GM18858 (cell line): ENCODE measurements at regions not wholly inside any gene's neighbourhood (a gene's known extent, or its start where the extent isn't known, plus 50 kb on each side); places are given as distances from the start of the nearest gene placed in this dataset.
"Not testable (repeated sequence)": the region's sequence is repeated elsewhere in the genome, so short reads cannot be mapped to it uniquely, and the experiment has no call there.

Experiments
- ATAC-seq: cut with Tn5 transposase; IDR thresholded peaks from one replicate; pipeline ENCODE4 v1.9.1; 2021; ENCODE audit not compliant: unreplicated experiment

GRCh38 chr9:85339338-85339737 lies 402.4 kb downstream of the AGTPBP1 start:
- ATAC-seq: no peak

DNA sequence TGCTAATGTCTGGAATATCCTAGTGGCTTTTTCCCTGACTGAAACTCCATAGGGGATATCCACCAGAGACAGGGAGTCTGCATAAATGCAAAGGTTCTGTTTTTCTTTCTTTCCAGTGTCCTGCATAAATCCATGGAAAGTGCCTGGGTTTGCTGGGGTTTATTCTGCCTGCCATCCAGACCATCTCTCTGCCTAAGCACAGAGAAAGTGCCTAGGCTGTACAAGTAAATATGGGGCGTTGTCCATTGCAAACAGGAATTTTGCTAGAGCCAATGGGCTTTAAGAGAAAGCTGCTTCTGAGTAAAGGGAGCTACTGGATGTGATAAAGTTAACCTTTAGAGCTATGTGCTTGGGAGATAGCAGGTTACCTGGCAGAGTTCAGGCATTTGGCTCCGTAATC lies 407.5 kb downstream of the AGTPBP1 start:
- ATAC-seq: no peak

- ATAC-seq: no peak
These were observed 409.3 kb downstream of the AGTPBP1 start for GRCh38 chr9:85332487-85332886.

GRCh38 chr9:85331626-85332025 lies 410.1 kb downstream of the AGTPBP1 start:
- ATAC-seq: no peak

DNA sequence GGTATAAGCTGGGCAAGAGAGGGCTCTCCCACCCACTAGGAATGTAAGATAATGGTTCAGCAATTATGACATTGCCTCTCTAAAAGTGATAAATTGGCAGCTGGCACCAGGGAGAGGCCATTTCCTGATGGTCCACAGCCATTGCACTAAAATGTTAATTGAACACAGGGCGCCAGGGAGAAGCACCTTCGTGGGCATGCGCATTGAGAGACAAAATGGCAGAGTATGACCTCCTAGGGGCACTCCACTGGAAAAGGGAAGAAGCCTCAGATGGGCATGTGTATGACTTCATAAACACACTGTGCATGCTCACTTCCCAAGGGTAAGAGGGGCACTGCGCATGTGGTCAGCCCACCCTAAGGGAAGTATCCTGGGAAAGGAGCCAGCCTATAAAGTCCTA lies 419.2 kb downstream of the AGTPBP1 start:
- ATAC-seq: no peak

- no peak for ATAC-seq
These were observed 420.2 kb downstream of the AGTPBP1 start for GRCh38 chr9:85321561-85321960.

- ATAC-seq: no peak
These were observed 421.7 kb downstream of the AGTPBP1 start for GRCh38 chr9:85319936-85320656.

DNA sequence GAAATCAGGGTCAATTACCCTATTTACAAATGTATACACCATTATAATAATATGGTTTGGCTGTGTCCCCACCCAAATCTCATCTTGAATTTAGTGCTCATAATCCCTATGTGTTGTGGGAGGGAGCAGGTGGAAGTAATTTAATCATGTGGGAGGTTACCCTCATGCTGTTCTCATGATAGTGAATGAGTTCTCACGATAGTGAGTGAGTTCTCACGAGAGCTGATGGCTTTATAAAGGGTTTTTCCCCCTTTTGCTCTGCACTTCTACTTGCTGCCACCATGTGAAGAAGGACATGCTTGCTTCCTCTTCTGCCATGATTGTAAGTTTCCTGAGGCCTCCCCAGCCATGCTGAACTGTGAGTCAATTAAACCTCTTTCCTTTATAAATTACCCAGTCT lies 426.2 kb downstream of the AGTPBP1 start:
- not testable (repeated sequence) for ATAC-seq

DNA sequence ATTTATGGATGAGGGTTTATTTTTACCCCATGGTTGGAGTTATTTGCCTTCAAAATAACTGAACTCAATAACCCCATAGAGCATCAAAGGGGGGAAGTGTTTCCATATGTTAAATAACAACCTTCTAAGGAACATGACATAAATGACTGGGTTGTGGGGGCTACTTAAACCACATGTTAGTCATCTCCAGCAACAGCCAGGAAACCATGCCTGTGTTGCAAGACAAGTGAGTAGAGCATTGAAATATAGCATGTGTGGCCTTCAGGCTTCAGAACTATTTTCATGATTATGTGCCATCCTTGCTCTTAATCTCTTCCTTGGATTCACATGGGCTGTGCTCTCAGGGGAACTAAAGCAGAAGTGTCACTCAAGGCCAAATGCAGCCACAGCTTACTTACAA lies 431.2 kb downstream of the AGTPBP1 start:
- no peak for ATAC-seq

GRCh38 chr9:85303757-85304134 lies 438.0 kb downstream of the AGTPBP1 start:
- ATAC-seq: no peak

DNA sequence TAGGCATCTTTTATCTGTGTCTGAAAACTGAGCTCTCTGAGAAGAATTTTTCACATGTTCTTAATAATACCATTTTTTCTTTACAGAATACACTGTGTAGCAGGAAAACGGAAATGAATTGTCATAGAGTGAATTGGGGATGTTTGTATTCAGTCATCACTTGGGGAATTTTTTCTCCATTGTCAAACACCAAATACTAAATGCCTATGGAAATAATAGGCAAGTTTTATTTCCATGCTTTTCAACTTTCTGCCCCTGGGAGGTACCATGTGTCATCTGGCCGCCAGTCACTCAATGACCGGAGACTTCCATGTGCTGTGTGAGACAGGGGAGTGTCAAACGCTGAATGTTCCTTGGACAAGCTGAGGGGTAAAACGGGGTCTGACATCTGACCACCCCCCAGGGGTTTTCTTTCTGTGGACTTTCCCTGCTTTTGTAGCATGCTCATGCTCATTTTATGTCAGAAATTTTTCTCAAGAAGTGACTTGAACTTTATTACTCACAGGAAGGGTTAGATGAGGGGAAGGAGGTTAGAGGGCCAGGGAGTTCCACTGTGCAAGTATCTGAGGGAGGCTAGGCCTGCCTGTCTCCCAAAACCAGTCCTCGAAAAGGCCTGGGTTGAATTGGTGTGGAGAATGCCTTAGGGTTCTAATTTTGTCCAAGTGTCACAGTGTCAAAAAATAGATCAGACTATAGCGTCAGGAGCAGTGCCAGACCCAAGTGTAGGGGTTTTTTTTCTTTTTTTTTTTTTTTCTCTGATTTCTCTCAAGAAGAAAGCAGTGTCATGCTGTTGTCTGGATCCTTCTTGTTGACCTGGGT lies 438.6 kb downstream of the AGTPBP1 start:
- ATAC-seq: no peak

DNA sequence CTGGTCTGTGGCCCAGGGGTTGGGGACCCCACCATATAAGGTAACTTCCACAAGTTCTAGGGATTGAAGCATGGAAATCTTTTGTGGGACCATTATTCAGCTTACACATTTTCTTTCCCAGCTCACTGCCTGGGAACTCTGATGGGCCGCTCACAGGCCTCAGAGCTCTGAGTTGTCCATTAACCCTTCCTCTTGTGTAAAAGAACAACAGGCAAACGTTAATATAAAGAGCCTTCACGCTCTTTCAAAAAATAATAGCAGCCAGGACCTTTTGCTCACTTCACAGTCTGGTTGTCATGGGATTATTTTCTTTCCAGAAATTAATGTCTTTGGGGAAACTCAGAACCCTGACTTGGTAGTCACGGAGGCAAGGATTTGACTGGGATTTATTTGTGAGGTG lies 443.3 kb downstream of the AGTPBP1 start:
- no peak for ATAC-seq

- ATAC-seq: not testable (repeated sequence)
These were observed 446.5 kb downstream of the AGTPBP1 start for GRCh38 chr9:85295244-85295643.

- no peak for ATAC-seq
These were observed 449.5 kb downstream of the AGTPBP1 start for GRCh38 chr9:85292261-85292660.

DNA sequence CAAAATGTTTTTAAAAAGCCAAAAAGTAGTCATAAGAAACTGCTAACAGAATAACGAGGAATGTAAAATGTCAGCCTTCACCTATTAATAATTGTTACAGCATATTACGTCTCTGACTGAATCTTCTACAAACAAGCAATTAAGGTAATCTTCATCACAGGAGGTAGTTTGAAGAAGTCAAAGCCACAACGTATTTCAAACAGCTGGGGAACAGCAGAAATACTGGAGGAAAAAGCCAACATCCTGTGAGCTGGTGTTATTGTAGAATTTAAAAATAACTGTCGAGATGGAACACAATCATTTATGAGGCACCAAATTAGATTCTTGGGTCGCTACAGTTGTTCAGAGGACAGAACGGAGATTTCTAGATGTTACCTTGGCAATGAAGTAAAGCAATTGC lies 450.5 kb downstream of the AGTPBP1 start:
- ATAC-seq: no peak

DNA sequence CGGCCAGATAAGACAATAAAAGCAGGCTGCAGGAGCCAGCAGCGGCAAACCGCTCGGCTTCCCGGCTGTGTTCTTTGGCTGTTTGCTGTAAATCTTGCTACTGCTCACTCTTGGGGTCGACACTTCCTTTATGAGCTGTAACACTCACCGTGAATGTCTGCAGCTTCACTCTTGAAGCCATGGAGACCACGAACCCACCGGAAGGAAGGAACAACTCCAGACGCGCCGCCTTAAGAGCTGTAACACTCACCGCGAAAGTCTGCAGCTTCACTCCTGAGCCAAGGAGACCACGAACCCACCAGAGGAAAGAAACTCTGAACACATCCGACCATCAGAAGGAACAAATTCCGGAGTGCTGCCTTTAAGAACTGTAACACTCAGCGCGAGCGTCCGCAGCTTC lies 451.7 kb downstream of the AGTPBP1 start:
- ATAC-seq: no peak

- no peak for ATAC-seq
These were observed 452.6 kb downstream of the AGTPBP1 start for GRCh38 chr9:85289142-85289541.

DNA sequence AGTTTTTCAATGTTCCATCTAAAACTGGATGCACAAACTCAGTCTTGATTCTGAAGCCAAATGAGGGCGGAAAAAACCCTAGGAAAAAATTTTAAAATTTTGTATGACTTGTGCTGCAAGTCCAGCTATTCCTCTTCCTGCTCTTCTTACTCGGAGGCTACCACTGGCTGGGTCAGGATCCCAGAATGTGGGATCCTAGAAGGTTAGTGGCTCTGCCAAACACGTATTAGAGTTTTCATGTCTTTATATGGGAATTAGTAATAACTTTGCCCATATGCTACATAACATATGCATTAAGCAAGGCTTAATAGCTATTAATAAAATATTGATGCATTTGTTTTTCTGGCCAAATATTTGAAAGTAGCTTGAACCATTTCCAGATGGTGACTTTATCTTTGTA lies 458.3 kb downstream of the AGTPBP1 start:
- ATAC-seq: no peak

DNA sequence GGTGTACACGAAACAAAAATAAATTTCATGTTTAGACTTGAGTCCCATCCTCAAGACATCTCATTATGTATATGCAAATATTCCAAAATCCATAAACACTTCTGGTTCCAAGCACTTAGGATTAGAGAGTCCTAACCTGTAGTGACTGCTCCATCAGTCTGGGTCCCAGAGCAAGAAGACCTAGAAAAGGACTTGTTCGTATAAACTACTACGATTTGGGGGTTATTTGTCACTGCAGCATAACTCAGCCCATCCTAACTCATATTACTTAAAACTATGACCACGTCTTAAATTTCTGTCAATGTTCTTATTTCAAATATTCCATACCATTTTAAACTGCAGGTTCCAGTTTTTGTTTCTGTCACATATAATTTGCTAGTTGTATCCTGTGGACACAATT lies 463.0 kb downstream of the AGTPBP1 start:
- ATAC-seq: no peak

GRCh38 chr9:85276741-85277140 lies 465.0 kb downstream of the AGTPBP1 start:
- ATAC-seq: no peak

GRCh38 chr9:85269811-85270210 lies 471.9 kb downstream of the AGTPBP1 start:
- no peak for ATAC-seq

DNA sequence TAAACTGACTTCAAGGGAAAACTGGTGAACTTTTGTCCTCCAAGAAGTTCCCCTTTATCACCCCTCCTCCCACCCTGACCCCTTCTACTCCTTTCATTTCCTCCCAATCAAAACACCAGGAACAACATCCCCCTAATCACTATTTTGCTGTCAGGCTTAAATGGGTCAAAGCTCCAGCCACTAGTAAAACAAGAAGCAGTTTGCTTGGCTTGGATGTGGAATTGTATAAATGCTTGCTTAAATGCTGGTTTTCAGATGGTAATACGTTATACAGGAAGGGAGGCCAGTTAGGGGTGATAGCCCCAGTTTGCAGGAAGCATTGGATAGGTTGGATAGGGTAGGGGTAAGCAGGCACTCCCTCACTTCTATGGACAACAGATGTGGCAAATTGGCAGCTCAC lies 473.6 kb downstream of the AGTPBP1 start:
- ATAC-seq: no peak

- no peak for ATAC-seq
These were observed 477.1 kb downstream of the AGTPBP1 start for GRCh38 chr9:85264695-85265094.
